Fibroblast of lung (primary cell): ENCODE measurements at regions not wholly inside any gene's neighbourhood (a gene's known extent, or its start where the extent isn't known, plus 50 kb on each side); places are given as distances from the start of the nearest gene placed in this dataset.

Source experiments
- DNase-seq, 2 donors: peaks; one replicate each; pipeline versions ENCODE4 v3.0.0 to v3.0.0-alpha.2; 2010; ENCODE audit warnings: low read depth in 2 of 2
- H2AFZ ChIP-seq: 2 replicates; pipeline ENCODE4 v1.5.1; 2012; ENCODE audit warnings: low read length, control low read depth, inconsistent platforms
- H3K27ac ChIP-seq: 2 replicates; pipeline ENCODE4 v1.5.1; 2011; ENCODE audit warnings: low read length, control low read depth; ENCODE audit not compliant: insufficient read depth
- H3K27me3 ChIP-seq: 2 replicates; pipeline ENCODE4 v1.5.1; 2011; ENCODE audit warnings: mild to moderate bottlenecking, low read length; ENCODE audit not compliant: control insufficient read depth, insufficient read depth
- H3K36me3 ChIP-seq: 2 replicates; pipeline ENCODE4 v1.5.1; 2011; ENCODE audit warnings: low read length; ENCODE audit not compliant: control insufficient read depth, insufficient read depth
- H3K4me1 ChIP-seq: 2 replicates; pipeline ENCODE4 v1.5.1; 2011; ENCODE audit warnings: low read length; ENCODE audit not compliant: control insufficient read depth, insufficient read depth; ENCODE audit errors: extremely low read depth
- H3K4me2 ChIP-seq: 2 replicates; pipeline ENCODE4 v1.5.1; 2011; ENCODE audit warnings: low read length, control low read depth; ENCODE audit not compliant: insufficient read depth; ENCODE audit errors: extremely low read depth
- H3K4me3 ChIP-seq, 4 experiments: fragments of 200-600 bp in 1 of 4; sonication (generic) in 1 of 4; replicated peaks in 1 of 4; 2 replicates each; pipeline ENCODE4 v1.5.1; 2011 to 2016; ENCODE audit warnings: low read length in 4 of 4, low read depth in 3 of 4, mild to moderate bottlenecking in 3 of 4, control low read depth in 2 of 4, inconsistent platforms in 1 of 4, mixed read lengths in 1 of 4; ENCODE audit not compliant: insufficient read depth in 1 of 4; ENCODE audit errors: control extremely low read depth in 1 of 4
- H3K79me2 ChIP-seq: 2 replicates; pipeline ENCODE4 v1.5.1; 2012; ENCODE audit warnings: mild to moderate bottlenecking, low read length, inconsistent platforms; ENCODE audit not compliant: control insufficient read depth, insufficient read depth
- H3K9ac ChIP-seq: 2 replicates; pipeline ENCODE4 v1.5.1; 2011; ENCODE audit warnings: mild to moderate bottlenecking, low read length, control low read depth; ENCODE audit not compliant: insufficient read depth
- H3K9me3 ChIP-seq: 2 replicates; pipeline ENCODE4 v1.5.1; 2012; ENCODE audit warnings: low read depth, low read length; ENCODE audit not compliant: control insufficient read depth, insufficient read depth
- H4K20me1 ChIP-seq: 2 replicates; pipeline ENCODE4 v1.5.1; 2011; ENCODE audit warnings: low read length; ENCODE audit not compliant: control insufficient read depth, insufficient read depth; ENCODE audit errors: extremely low read depth
- EZH2 ChIP-seq: IDR thresholded peaks from 2 replicates; pipeline ENCODE4 v1.5.1; 2012; ENCODE audit warnings: low read length, control low read depth, mild to moderate bottlenecking; ENCODE audit errors: missing control alignments
- TF ChIP-seq, protein P1 (sequence below), 2 donors: IDR thresholded peaks in 1 of 2; conservative IDR thresholded peaks in 1 of 2; 1 replicate in 1 of 2; 2 replicates in 1 of 2; pipeline ENCODE4 v1.5.1; 2011 to 2012; ENCODE audit warnings: low read length in 2 of 2, control low read depth in 1 of 2, inconsistent platforms in 1 of 2, low read depth in 1 of 2, mild to moderate bottlenecking in 1 of 2

- Histone ChIP-seq H3K27me3 (no peaks in the 10 kb centered on the region), H3K4me2 (no peak overlapping the region), H3K36me3 (no peaks in the 10 kb centered on the region), H3K27ac (no peak overlapping the region), H3K4me1 (no peaks in the 10 kb centered on the region), H3K79me2 (no peaks in the 10 kb centered on the region), H4K20me1 (no peaks in the 10 kb centered on the region), H3K4me3 (no peak overlapping the region), H2AFZ (no peak overlapping the region), H3K9ac (no peak overlapping the region), H3K9me3 (no peaks in the 10 kb centered on the region)
- TF ChIP-seq, protein P1, sequence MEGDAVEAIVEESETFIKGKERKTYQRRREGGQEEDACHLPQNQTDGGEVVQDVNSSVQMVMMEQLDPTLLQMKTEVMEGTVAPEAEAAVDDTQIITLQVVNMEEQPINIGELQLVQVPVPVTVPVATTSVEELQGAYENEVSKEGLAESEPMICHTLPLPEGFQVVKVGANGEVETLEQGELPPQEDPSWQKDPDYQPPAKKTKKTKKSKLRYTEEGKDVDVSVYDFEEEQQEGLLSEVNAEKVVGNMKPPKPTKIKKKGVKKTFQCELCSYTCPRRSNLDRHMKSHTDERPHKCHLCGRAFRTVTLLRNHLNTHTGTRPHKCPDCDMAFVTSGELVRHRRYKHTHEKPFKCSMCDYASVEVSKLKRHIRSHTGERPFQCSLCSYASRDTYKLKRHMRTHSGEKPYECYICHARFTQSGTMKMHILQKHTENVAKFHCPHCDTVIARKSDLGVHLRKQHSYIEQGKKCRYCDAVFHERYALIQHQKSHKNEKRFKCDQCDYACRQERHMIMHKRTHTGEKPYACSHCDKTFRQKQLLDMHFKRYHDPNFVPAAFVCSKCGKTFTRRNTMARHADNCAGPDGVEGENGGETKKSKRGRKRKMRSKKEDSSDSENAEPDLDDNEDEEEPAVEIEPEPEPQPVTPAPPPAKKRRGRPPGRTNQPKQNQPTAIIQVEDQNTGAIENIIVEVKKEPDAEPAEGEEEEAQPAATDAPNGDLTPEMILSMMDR (conservative IDR thresholded peaks at IDR 0.05 in 1 of 2, IDR thresholded peaks at IDR 0.05 in 1 of 2; ENCODE audit: low read depth in 1 of 2, low read length in 2 of 2) = no peak
- no peak for TF ChIP-seq EZH2
- peak in 1 of 2 donors; percentile 62 for DNase-seq
Measured at GRCh38 chr2:72062336-72062735, 85.3 kb downstream of the CYP26B1 start.

GRCh38 chr2:72057308-72057707, 90.4 kb downstream of the CYP26B1 start:
- H3K27me3 ChIP-seq = no peaks in the 10 kb centered on the region
- H3K9me3 ChIP-seq = no peaks in the 10 kb centered on the region

DNA sequence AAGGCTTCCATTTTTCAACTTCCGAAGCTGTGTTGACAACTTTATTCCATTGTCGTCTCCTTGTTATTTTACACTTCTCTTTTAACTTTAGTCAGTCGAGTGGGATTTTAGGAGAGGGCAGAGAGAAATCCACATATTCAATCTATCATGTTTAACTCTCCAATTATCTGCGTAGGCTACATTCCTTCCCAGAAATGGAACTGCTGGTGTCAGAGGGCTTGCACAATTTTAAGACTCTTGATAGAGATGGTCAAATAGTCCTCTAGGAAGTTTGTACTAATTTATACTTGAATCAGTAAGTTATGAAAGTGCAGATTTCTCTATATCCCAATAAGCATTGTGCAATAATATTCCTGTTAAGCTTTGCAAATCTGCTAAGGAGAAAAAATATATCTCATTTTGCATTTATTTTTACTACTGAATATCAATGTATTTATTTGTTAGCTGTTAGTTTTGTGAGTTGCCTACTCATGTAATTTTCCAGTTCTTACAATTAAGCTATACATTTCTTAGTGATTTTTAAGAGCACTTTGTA, 95.6 kb downstream of the CYP26B1 start:
- no peaks in the 10 kb centered on the region for H3K27me3 ChIP-seq
- TF ChIP-seq, protein P1 (conservative IDR thresholded peaks at IDR 0.05 in 1 of 2, IDR thresholded peaks at IDR 0.05 in 1 of 2; ENCODE audit: low read depth in 1 of 2, low read length in 2 of 2) = no peak
- no peak for TF ChIP-seq EZH2
- no peaks in the 10 kb centered on the region for H3K4me1 ChIP-seq
- no peak overlapping the region for H3K9ac ChIP-seq
- H3K36me3 ChIP-seq = no peaks in the 10 kb centered on the region
- H3K27ac ChIP-seq = no peak overlapping the region
- no peak overlapping the region for H2AFZ ChIP-seq
- no peak overlapping the region for H3K4me3 ChIP-seq
- DNase-seq = no peak
- H4K20me1 ChIP-seq = no peaks in the 10 kb centered on the region
- no peaks in the 10 kb centered on the region for H3K79me2 ChIP-seq
- H3K9me3 ChIP-seq = no peaks in the 10 kb centered on the region
- no peak overlapping the region for H3K4me2 ChIP-seq

More at GRCh38 chr2:72057308-72057707, 90.4 kb downstream of the CYP26B1 start:
- Histone ChIP-seq H3K79me2 (no peaks in the 10 kb centered on the region), H3K4me1 (no peaks in the 10 kb centered on the region), H3K4me3 (no peak overlapping the region), H3K36me3 (no peaks in the 10 kb centered on the region), H3K4me2 (no peak overlapping the region), H2AFZ (no peak overlapping the region), H4K20me1 (no peaks in the 10 kb centered on the region), H3K27ac (no peak overlapping the region), H3K9ac (no peak overlapping the region)
- TF ChIP-seq, protein P1 (conservative IDR thresholded peaks at IDR 0.05 in 1 of 2, IDR thresholded peaks at IDR 0.05 in 1 of 2; ENCODE audit: low read depth in 1 of 2, low read length in 2 of 2) = no peak
- no peak for DNase-seq
